Right lobe of liver (tissue), 6 donors: ENCODE measurements at regions not wholly inside any gene's neighbourhood (a gene's known extent, or its start where the extent isn't known, plus 50 kb on each side); places are given as distances from the start of the nearest gene placed in this dataset.

ENCODE experiments used
- ATAC-seq, 4 donors: fragments of 200-7000 bp; cut with Tn5 transposase; one replicate each; pipeline ENCODE4 v1.9.1; 2020; ENCODE audit warnings: mild to moderate bottlenecking in 4 of 4, moderate library complexity in 4 of 4
- DNase-seq, 3 donors: peaks; one replicate each; pipeline ENCODE4 v3.0.0-alpha.2; 2020
- H3K27ac ChIP-seq, 3 donors: fragments of 200-600 bp; one replicate each; pipeline ENCODE4 v1.8.0; 2022
- H3K27me3 ChIP-seq, 2 donors: fragments of 200-600 bp; one replicate each; pipeline ENCODE4 v1.8.0; 2022
- H3K36me3 ChIP-seq, 4 donors: fragments of 200-600 bp; sonication (generic) in 1 of 4; one replicate each; pipeline versions ENCODE4 v1.5.1 to v1.8.0; 2017 to 2022; ENCODE audit warnings: control low read depth in 1 of 4
- H3K4me1 ChIP-seq, 4 donors: fragments of 200-600 bp; sonication (generic) in 1 of 4; one replicate each; pipeline versions ENCODE4 v1.5.1 to v1.8.0; 2017 to 2022; ENCODE audit warnings: control low read depth in 1 of 4
- H3K4me3 ChIP-seq, 3 donors: fragments of 200-600 bp; one replicate each; pipeline ENCODE4 v1.8.0; 2022
- H3K9me3 ChIP-seq, 4 donors: fragments of 200-600 bp; sonication (generic) in 1 of 4; one replicate each; pipeline versions ENCODE4 v1.5.1 to v1.8.0; 2017 to 2022; ENCODE audit warnings: control low read depth in 1 of 4
- CTCF ChIP-seq, 4 donors: fragments of 200-600 bp in 3 of 4; fragments of 450-650 bp in 1 of 4; IDR thresholded peaks; one replicate each; pipeline versions ENCODE4 v1.5.1 to v1.8.0; 2016 to 2022; ENCODE audit warnings: antibody characterized with exemption in 4 of 4, mild to moderate bottlenecking in 2 of 4
- POLR2A ChIP-seq: fragments of 450-650 bp; IDR thresholded peaks from one replicate; pipeline ENCODE4 v1.6.1; 2017; ENCODE audit warnings: antibody characterized with exemption, mild to moderate bottlenecking
- WGBS: methylation state at CpG from one replicate; pipeline ENCODE4 v1.1.6; 2018; ENCODE audit warnings: low coverage, low lambda C conversion rate; ENCODE audit not compliant: insufficient coverage; ENCODE audit errors: missing lambda C conversion rate; 5-methylcytosine and 5-hydroxymethylcytosine counted together
- intact Hi-C, 2 donors: fragments of 100-400 bp; cut with DNase I; formaldehyde crosslinking; loops; one replicate each; pipeline versions ENCODE4 v1.11.2 to v1.14.1; 2022
- donor health status: DM: no; HTN: yes; CAD: no.
- donor health status: DM: no; HTN: no; CAD: no.
- donor health status: DM: no; HTN: no; CAD: no.
- donor health status: DM: no; HTN: yes; CAD: no.
- donor health status: DM: no; HTN: yes; CAD: no.

- Histone ChIP-seq H3K27ac (peak overlapping the region in 2 of 3 donors; percentile 75 to 81), H3K36me3 (no peaks in the 10 kb centered on the region), H3K27me3 (no peaks in the 10 kb centered on the region), H3K9me3 (no peaks in the 10 kb centered on the region), H3K4me1 (peaks cover 0 to 19% (median 3%) of the 10 kb centered on the region in 4 donors), H3K4me3 (no peak overlapping the region)
- intact Hi-C loops, result no loop called here
- ATAC-seq (peak; percentile 86 to 91 (median 90)), DNase-seq (peak in 2 of 3 donors; percentile 65 to 68)
- WGBS, result 42% methylated on average over 11 of the region's 11 CpGs
- no peak for TF ChIP-seq POLR2A
- TF ChIP-seq CTCF (IDR thresholded peaks at IDR 0.05), result no peak
These were observed 55.3 kb upstream of the ADTRP start for GRCh38 chr6:11833626-11834592.

GRCh38 chr6:11831653-11832052 lies 53.0 kb upstream of the ADTRP start:
- Histone ChIP-seq H3K36me3 (no peaks in the 10 kb centered on the region), H3K4me1 (peaks cover 0 to 19% (median 3%) of the 10 kb centered on the region in 4 donors), H3K4me3 (no peak overlapping the region), H3K27ac (no peak overlapping the region), H3K9me3 (no peaks in the 10 kb centered on the region), H3K27me3 (no peaks in the 10 kb centered on the region)
- ATAC-seq (no peak), DNase-seq (no peak)
- TF ChIP-seq POLR2A, result no peak
- no peak for TF ChIP-seq CTCF (IDR thresholded peaks at IDR 0.05)
- intact Hi-C loops, result no loop called here
- WGBS, result 90% methylated on average over 4 of the region's 17 CpGs

GRCh38 chr6:11830520-11830919 lies 51.9 kb upstream of the ADTRP start:
- Histone ChIP-seq H3K27ac (no peak overlapping the region), H3K4me3 (no peak overlapping the region), H3K4me1 (peaks cover 0 to 19% (median 3%) of the 10 kb centered on the region in 4 donors), H3K27me3 (no peaks in the 10 kb centered on the region), H3K36me3 (no peaks in the 10 kb centered on the region), H3K9me3 (no peaks in the 10 kb centered on the region)
- TF ChIP-seq CTCF (IDR thresholded peaks at IDR 0.05) (no peak), POLR2A (no peak)
- DNase-seq, result no peak
- no peak for ATAC-seq
- 100% methylated on average over 1 of the region's 3 CpGs for WGBS
- intact Hi-C loops, result no loop called here

DNA sequence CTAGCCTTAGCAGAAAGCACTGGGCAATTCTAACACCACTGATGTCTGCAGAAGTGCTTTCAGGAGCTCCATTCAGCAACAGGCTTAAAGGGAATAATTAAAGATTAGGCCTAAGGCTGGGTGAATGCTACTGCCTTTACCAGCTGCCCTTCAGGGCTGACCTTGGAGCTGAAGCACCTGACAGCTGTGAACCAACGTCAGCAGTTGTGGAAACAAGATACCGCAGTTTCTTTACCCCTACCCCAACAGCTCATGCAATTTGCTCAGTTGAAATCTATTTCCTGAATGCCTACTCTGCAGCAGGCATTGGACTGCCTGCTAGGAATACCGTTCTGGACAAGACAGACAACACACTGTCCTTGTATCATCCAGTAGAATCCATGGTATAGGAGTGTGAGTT lies 51.5 kb upstream of the ADTRP start:
- Histone ChIP-seq H3K36me3 (no peaks in the 10 kb centered on the region), H3K27me3 (no peaks in the 10 kb centered on the region), H3K4me1 (peaks cover 0 to 19% (median 3%) of the 10 kb centered on the region in 4 donors), H3K9me3 (no peaks in the 10 kb centered on the region), H3K4me3 (no peak overlapping the region), H3K27ac (no peak overlapping the region)
- intact Hi-C loops, result no loop called here
- ATAC-seq, result no peak
- DNase-seq, result no peak
- no peak for TF ChIP-seq CTCF (IDR thresholded peaks at IDR 0.05)
- TF ChIP-seq POLR2A, result no peak
- WGBS, result no CpG with 5 or more reads among the region's 3 CpGs
